IMR-90 (cell line): ENCODE measurements at regions not wholly inside any gene's neighbourhood (a gene's known extent, or its start where the extent isn't known, plus 50 kb on each side); places are given as distances from the start of the nearest gene placed in this dataset.

Experiments
- ATAC-seq: fragments of 200-7000 bp; cut with Tn5 transposase; 2 replicates; pipeline ENCODE4 v1.9.1; 2020; ENCODE audit warnings: low read depth, mild to moderate bottlenecking, moderate library complexity
- BruUV-seq: library from RNA; stranded (reverse); fragments of 400-500 nt; replicated peaks from 2 replicates; lab custom pipeline; 2021; lab: Mats Ljungman, UMichigan
- CTCF ChIA-PET: fragments of 300-600 bp; formaldehyde crosslinking; extraction: SDS; loops from one replicate; lab custom pipeline; 2021; ENCODE audit warnings: antibody characterized with exemption; lab: Yijun Ruan, JAX
- POLR2A ChIA-PET: fragments of 300-600 bp; sonication (Branson Sonifier 250); formaldehyde crosslinking; loops from one replicate; lab custom pipeline; 2022; ENCODE audit warnings: antibody characterized with exemption; ENCODE audit not compliant: unreplicated experiment; lab: Charles Lee
- DNase-seq: peaks from one replicate; pipeline ENCODE4 v3.0.0; 2013
- H2AFZ ChIP-seq: replicated peaks from 2 replicates; pipeline ENCODE3; 2013; ENCODE audit warnings: low read length, mild to moderate bottlenecking; ENCODE audit not compliant: poor library complexity
- H2AK5ac ChIP-seq: 2 replicates; pipeline ENCODE4 v1.6.1; 2013; ENCODE audit warnings: low read depth, low read length, inconsistent platforms
- H2AK9ac ChIP-seq: replicated peaks from 2 replicates; pipeline ENCODE3; 2013; ENCODE audit warnings: mild to moderate bottlenecking, low read depth, low read length, moderate library complexity; ENCODE audit not compliant: poor library complexity
- H2BK120ac ChIP-seq: 2 replicates; pipeline ENCODE4 v1.6.1; 2013; ENCODE audit warnings: low read depth, low read length, inconsistent platforms
- H2BK15ac ChIP-seq: 3 replicates; pipeline ENCODE4 v1.6.1; 2013; ENCODE audit warnings: low read depth, low read length, inconsistent platforms
- H2BK20ac ChIP-seq: 2 replicates; pipeline ENCODE4 v1.6.1; 2013; ENCODE audit warnings: low read depth, mild to moderate bottlenecking, inconsistent platforms, low read length, moderate library complexity
- H2BK5ac ChIP-seq: 2 replicates; pipeline ENCODE4 v1.6.1; 2013; ENCODE audit warnings: mild to moderate bottlenecking, low read depth, low read length, inconsistent platforms; ENCODE audit not compliant: poor library complexity, severe bottlenecking
- H3K14ac ChIP-seq: replicated peaks from 2 replicates; pipeline ENCODE4 v1.6.1; 2013; ENCODE audit warnings: low read depth, low read length, inconsistent platforms
- H3K18ac ChIP-seq: 2 replicates; pipeline ENCODE4 v1.6.1; 2013; ENCODE audit warnings: low read depth, low read length, control low read depth
- H3K23ac ChIP-seq: 2 replicates; pipeline ENCODE4 v1.6.1; 2013; ENCODE audit warnings: low read depth, low read length, inconsistent platforms
- H3K27ac ChIP-seq: 2 replicates; pipeline ENCODE4 v1.5.1; 2013; ENCODE audit warnings: mild to moderate bottlenecking, control low read depth, low read length; ENCODE audit not compliant: insufficient read depth
- H3K27me3 ChIP-seq: 2 replicates; pipeline ENCODE4 v1.6.1; 2013; ENCODE audit warnings: low read length; ENCODE audit not compliant: control insufficient read depth, insufficient read depth
- H3K36me3 ChIP-seq: 2 replicates; pipeline ENCODE4 v1.6.1; 2013; ENCODE audit warnings: low read length, mixed read lengths; ENCODE audit not compliant: control insufficient read depth, insufficient read depth
- H3K4ac ChIP-seq: 2 replicates; pipeline ENCODE4 v1.6.1; 2013; ENCODE audit warnings: low read depth, low read length, inconsistent platforms
- H3K4me1 ChIP-seq: 2 replicates; pipeline ENCODE4 v1.6.1; 2013; ENCODE audit warnings: low read length, mixed read lengths; ENCODE audit not compliant: control insufficient read depth, insufficient read depth
- H3K4me2 ChIP-seq: 2 replicates; pipeline ENCODE4 v1.6.1; 2013; ENCODE audit warnings: low read depth, mild to moderate bottlenecking, control low read depth, low read length, moderate library complexity
- H3K4me3 ChIP-seq: 2 replicates; pipeline ENCODE4 v1.5.1; 2013; ENCODE audit warnings: low read depth, mild to moderate bottlenecking, control low read depth, low read length, moderate library complexity; ENCODE audit not compliant: insufficient read depth
- H3K56ac ChIP-seq: 2 replicates; pipeline ENCODE4 v1.6.1; 2013; ENCODE audit warnings: low read length, inconsistent platforms; ENCODE audit not compliant: insufficient read depth; ENCODE audit errors: extremely low read depth
- H3K79me1 ChIP-seq, 2 experiments: 2 replicates each; pipeline ENCODE4 v1.6.1; 2013; ENCODE audit warnings: low read length in 2 of 2, inconsistent platforms in 1 of 2, low read depth in 1 of 2
- H3K9ac ChIP-seq: 2 replicates; pipeline ENCODE4 v1.6.1; 2013; ENCODE audit warnings: low read depth, low read length, control low read depth
- H3K9me1 ChIP-seq: 2 replicates; pipeline ENCODE4 v1.6.1; 2013; ENCODE audit warnings: low read length, inconsistent platforms; ENCODE audit not compliant: insufficient read depth
- H3K9me3 ChIP-seq: 2 replicates; pipeline ENCODE4 v1.6.1; 2013; ENCODE audit warnings: low read length; ENCODE audit not compliant: control insufficient read depth, insufficient read depth
- H4K20me1 ChIP-seq: 2 replicates; pipeline ENCODE4 v1.6.1; 2013; ENCODE audit warnings: low read length, inconsistent platforms; ENCODE audit not compliant: insufficient read depth
- H4K5ac ChIP-seq: 2 replicates; pipeline ENCODE4 v1.6.1; 2013; ENCODE audit warnings: mild to moderate bottlenecking, low read depth, low read length, control low read depth
- H4K8ac ChIP-seq, 2 experiments: 2 replicates each; pipeline ENCODE4 v1.6.1; 2013; ENCODE audit warnings: low read depth in 2 of 2, low read length in 2 of 2, control low read depth in 1 of 2, inconsistent platforms in 1 of 2
- H4K91ac ChIP-seq: 2 replicates; pipeline ENCODE4 v1.6.1; 2013; ENCODE audit warnings: low read depth, low read length, inconsistent platforms; ENCODE audit not compliant: insufficient read depth
- CEBPB ChIP-seq: IDR thresholded peaks from 2 replicates; pipeline ENCODE4 v1.6.1; 2012; ENCODE audit warnings: low read depth, low read length, improper control_type of control experiment
- CTCF ChIP-seq: conservative IDR thresholded peaks from 2 replicates; pipeline ENCODE4 v1.5.1; 2012; ENCODE audit warnings: mild to moderate bottlenecking, low read depth, low read length, improper control_type of control experiment
- MXI1 ChIP-seq: IDR thresholded peaks from 2 replicates; pipeline ENCODE4 v1.6.1; 2012; ENCODE audit warnings: low read depth, mild to moderate bottlenecking, low read length, moderate library complexity, borderline replicate concordance
- WGBS, 2 experiments: methylation state at CpG; one replicate each; pipeline versions ENCODE4 v1.1.5 to v1.1.7; 2013; ENCODE audit warnings: missing lambda C conversion rate in 2 of 2; ENCODE audit not compliant: insufficient read length in 1 of 2; ENCODE audit errors: extremely low coverage in 2 of 2; 5-methylcytosine and 5-hydroxymethylcytosine counted together
- dilution Hi-C: fragments of 300-500 bp; cut with HindIII; formaldehyde crosslinking; loops from one replicate; pipeline ENCODE4 v1.14.3; 2018; ENCODE audit warnings: low sequenced_read_pairs; ENCODE audit not compliant: unreplicated experiment
- in situ Hi-C: fragments of 300-500 bp; cut with MboI; formaldehyde crosslinking; loops from 3 replicates; pipeline ENCODE4 v1.14.3; 2019; ENCODE audit warnings: low sequenced_read_pairs, inconsistent platforms, mixed read lengths
- intact Hi-C: fragments of 100-400 bp; cut with micrococcal nuclease; formaldehyde crosslinking; loops from 2 replicates; pipeline ENCODE4 v1.10.0; 2022

- no peak overlapping the region for H2BK5ac ChIP-seq
- POLR2A ChIA-PET = no interaction called here
- H3K14ac ChIP-seq = no peak overlapping the region
- H3K27me3 ChIP-seq = no peaks in the 10 kb centered on the region
- no peaks in the 10 kb centered on the region for H3K4me1 ChIP-seq
- no peak overlapping the region for H3K18ac ChIP-seq
- BruUV-seq = no TSS peak
- H3K56ac ChIP-seq = no peak overlapping the region
- intact Hi-C loops (no loop called here), in situ Hi-C loops (no loop called here), dilution Hi-C loops (no loop called here)
- H4K20me1 ChIP-seq = no peaks in the 10 kb centered on the region
- H3K4me3 ChIP-seq = no peak overlapping the region
- no peaks in the 10 kb centered on the region for H3K9me1 ChIP-seq
- no peak overlapping the region for H3K4ac ChIP-seq
- no CpG with 5 or more reads among the region's 5 CpGs for WGBS, 2 experiments
- H2AK5ac ChIP-seq = no peak overlapping the region
- H2BK20ac ChIP-seq = no peak overlapping the region
- CTCF ChIA-PET = no interaction called here
- ATAC-seq (no peak), DNase-seq (no peak)
- H2BK15ac ChIP-seq = no peak overlapping the region
- H3K79me1 ChIP-seq = no peaks in the 10 kb centered on the region
- no peak overlapping the region for H3K27ac ChIP-seq
- H2AFZ ChIP-seq = no peak overlapping the region
- no peak overlapping the region for H2BK120ac ChIP-seq
- TF ChIP-seq MXI1 (no peak), CTCF (no peak), CEBPB (no peak)
- H3K23ac ChIP-seq = no peak overlapping the region
- H4K91ac ChIP-seq = no peak overlapping the region
- peaks cover 19% of the 10 kb centered on the region for H3K9me3 ChIP-seq
- no peak overlapping the region for H3K9ac ChIP-seq
- no peak overlapping the region for H4K5ac ChIP-seq
- no peak overlapping the region for H3K4me2 ChIP-seq
- H2AK9ac ChIP-seq = no peak overlapping the region
- no peak overlapping the region for H4K8ac ChIP-seq
- no peaks in the 10 kb centered on the region for H3K36me3 ChIP-seq
Observed at GRCh38 chr9:106486685-106487084, 376.3 kb upstream of the ZNF462 start.
